ENCODE measurements at regions not wholly inside any gene's neighbourhood (a gene's known extent, or its start where the extent isn't known, plus 50 kb on each side); places are given as distances from the start of the nearest gene placed in this dataset.

- TF ChIP-seq CTCF (IDR thresholded peaks at IDR 0.05; ENCODE audit: insufficient read depth, low read length, poor library complexity, severe bottlenecking) (no peak), EZH2phosphoT487 (conservative IDR thresholded peaks at IDR 0.05; ENCODE audit: low read length) (no peak)
These were observed 132.9 kb upstream of the GRIA1 start for GRCh38 chr5:153357493-153358112.

All from SU-DHL-6 (cell line).